ENCODE measurements at regions not wholly inside any gene's neighbourhood (a gene's known extent, or its start where the extent isn't known, plus 50 kb on each side); places are given as distances from the start of the nearest gene placed in this dataset.
"Not testable (repeated sequence)": the region's sequence is repeated elsewhere in the genome, so short reads cannot be mapped to it uniquely, and the experiment has no call there.

DNA sequence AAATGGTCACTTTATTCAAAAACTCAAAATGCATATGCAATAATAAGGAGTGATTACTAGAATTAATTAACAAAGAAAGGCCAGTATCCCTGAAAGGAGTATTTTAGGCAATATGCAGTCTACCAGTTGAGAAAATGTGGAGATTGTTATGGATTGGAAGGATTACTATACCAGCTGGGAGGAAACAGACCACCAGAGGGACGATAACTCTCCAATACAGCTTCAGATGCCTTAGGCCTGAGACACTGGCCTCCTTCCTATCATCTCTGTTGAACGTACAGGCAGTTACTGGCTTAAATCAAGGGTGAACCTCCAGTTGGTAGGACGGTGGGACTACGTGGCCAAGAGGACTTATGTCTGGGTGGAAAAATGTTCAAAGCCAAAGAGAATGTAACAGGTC lies 336.4 kb upstream of the EPHA4 start:
- intact Hi-C loops (cut with DNase I) = no loop called here
- Histone ChIP-seq H3K9me3 (ENCODE audit: control insufficient read depth, low read length) (no peaks in the 10 kb centered on the region), H3K4me3 (ENCODE audit: low read length in 2 of 2) (no peak overlapping the region), H3K36me3 (ENCODE audit: control insufficient read depth in 1 of 2, insufficient read depth in 2 of 2, low read length in 1 of 2) (no peaks in the 10 kb centered on the region), H3K4me1 (ENCODE audit: control insufficient read depth in 1 of 2, insufficient read depth in 2 of 2, low read length in 2 of 2) (no peaks in the 10 kb centered on the region), H3K27me3 (ENCODE audit: control insufficient read depth in 1 of 2, insufficient read depth in 2 of 2, low read length in 1 of 2) (no peaks in the 10 kb centered on the region), H3K27ac (ENCODE audit: low read depth in 1 of 2, low read length in 2 of 2) (no peak overlapping the region)
- DNase-seq = no peak
- no peak for ATAC-seq (ENCODE audit: low FRiP score)
- WGBS, 2 donors = 66% methylated on average over 4 of the region's 4 CpGs

DNA sequence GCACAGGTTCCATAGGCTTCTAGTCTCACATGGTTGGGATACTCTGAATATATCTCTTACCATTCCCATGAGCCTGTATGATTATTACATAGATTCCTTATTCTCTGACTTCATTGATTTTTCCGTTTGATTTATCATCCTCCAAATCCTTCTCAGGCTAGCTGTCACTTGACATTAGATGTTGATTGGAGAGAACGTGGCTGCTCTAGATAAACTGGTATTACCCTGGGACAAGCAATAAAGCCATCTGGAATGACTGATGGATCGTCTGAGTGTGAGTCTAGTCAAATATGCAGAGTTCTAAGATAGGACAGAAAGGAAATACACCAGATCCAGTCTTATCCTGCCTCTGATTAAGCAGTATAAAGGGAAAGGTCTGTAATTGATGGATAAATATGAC lies 325.6 kb upstream of the EPHA4 start:
- H3K36me3 ChIP-seq (ENCODE audit: control insufficient read depth in 1 of 2, insufficient read depth in 2 of 2, low read length in 1 of 2) = no peaks in the 10 kb centered on the region
- intact Hi-C loops (cut with DNase I) = no loop called here
- no peaks in the 10 kb centered on the region for H3K4me1 ChIP-seq (ENCODE audit: control insufficient read depth in 1 of 2, insufficient read depth in 2 of 2, low read length in 2 of 2)
- ATAC-seq (ENCODE audit: low FRiP score) (no peak), DNase-seq (no peak)
- WGBS, 2 donors = 51 to 55% methylated on average over 3 of the region's 3 CpGs
- H3K27me3 ChIP-seq (ENCODE audit: control insufficient read depth in 1 of 2, insufficient read depth in 2 of 2, low read length in 1 of 2) = no peaks in the 10 kb centered on the region
- no peak overlapping the region for H3K27ac ChIP-seq (ENCODE audit: low read depth in 1 of 2, low read length in 2 of 2)
- no peaks in the 10 kb centered on the region for H3K9me3 ChIP-seq (ENCODE audit: control insufficient read depth, low read length)
- no peak overlapping the region for H3K4me3 ChIP-seq (ENCODE audit: low read length in 2 of 2)

DNA sequence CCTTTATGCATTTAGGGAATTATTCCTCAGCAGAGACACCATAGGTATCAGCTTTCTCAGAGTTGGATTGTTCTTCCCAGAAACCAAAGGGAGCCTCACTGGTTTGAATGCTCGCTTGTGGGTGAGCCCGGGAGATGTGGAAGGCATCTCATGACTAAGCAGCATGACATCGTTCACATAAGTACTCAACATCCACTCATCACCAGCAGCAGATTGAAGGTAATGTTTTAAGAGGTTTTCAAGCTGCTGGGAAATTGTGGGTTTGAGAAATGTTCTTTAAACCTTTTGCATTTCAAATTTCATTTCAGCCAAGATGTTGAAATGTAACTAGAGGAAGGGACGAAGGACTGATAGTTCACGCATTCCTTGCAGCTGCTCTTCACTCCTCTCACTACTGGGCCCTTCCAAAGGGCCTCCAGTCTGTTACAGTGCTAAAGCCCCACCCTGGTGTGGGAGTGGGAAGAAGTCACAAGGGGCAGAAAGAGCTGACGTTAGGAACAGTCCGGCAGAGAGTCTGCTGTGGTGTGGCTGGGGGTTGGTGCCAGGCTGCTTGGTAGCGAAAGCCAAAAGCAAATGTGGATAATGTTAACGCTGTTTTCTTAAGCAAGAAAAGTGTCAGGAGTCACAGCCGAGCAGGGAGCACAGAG lies 324.5 kb upstream of the EPHA4 start:
- intact Hi-C loops (cut with DNase I) = no loop called here

DNA sequence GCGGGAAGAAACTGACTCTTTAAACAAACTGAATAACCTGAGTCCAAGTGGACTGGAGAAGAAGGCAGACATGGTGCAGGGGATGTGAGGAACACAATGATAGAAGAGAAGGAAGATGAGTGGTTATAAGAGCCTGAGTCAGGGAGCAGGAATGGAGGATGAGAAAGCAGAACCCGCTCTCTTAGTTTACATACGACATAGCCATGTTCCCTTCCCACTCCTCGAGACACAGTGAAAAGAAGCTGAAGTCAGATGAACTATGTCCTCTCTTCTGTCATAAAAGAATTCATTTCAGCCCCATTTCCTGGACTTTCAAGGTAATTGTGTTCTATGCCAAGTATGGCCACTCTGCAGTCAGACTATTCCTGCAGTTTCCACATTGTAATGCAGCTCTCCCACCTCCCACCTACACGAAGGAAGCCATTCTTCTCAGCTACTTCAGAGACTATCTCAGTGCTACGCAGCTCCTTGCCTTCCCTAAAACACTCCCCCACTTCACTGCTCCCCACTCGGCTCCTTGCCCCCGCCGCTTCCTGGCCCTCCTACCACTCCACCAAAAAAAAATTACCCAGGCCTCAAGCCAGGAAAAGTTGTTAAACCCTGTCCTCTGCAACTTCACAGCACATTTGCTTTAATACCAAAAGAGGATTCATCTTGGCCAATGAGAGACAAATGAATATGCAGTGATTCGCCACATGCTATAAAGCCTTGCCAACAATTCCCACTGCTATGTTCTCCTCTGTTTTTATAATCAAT lies 323.4 kb upstream of the EPHA4 start:
- H3K27me3 ChIP-seq (ENCODE audit: control insufficient read depth in 1 of 2, insufficient read depth in 2 of 2, low read length in 1 of 2) = no peaks in the 10 kb centered on the region
- H3K27ac ChIP-seq (ENCODE audit: low read depth in 1 of 2, low read length in 2 of 2) = no peak overlapping the region
- intact Hi-C loops (cut with DNase I) = no loop called here
- DNase-seq = no peak
- H3K4me3 ChIP-seq (ENCODE audit: low read length in 2 of 2) = no peak overlapping the region
- no peaks in the 10 kb centered on the region for H3K9me3 ChIP-seq (ENCODE audit: control insufficient read depth, low read length)
- H3K4me1 ChIP-seq (ENCODE audit: control insufficient read depth in 1 of 2, insufficient read depth in 2 of 2, low read length in 2 of 2) = no peaks in the 10 kb centered on the region
- ATAC-seq (ENCODE audit: low FRiP score) = no peak
- no peaks in the 10 kb centered on the region for H3K36me3 ChIP-seq (ENCODE audit: control insufficient read depth in 1 of 2, insufficient read depth in 2 of 2, low read length in 1 of 2)
- WGBS, 2 donors = 64 to 70% methylated on average over 10 of the region's 10 CpGs

More for the DNA sequence above, 324.5 kb upstream of the EPHA4 start:
- H3K4me3 ChIP-seq (ENCODE audit: low read length in 2 of 2) = no peak overlapping the region
- WGBS, 2 donors = 20 to 23% methylated on average over 10 of the region's 10 CpGs
- DNase-seq = peak in 1 of 2 donors; percentile 46
- peak; percentile 61 for ATAC-seq (ENCODE audit: low FRiP score)
- no peaks in the 10 kb centered on the region for H3K4me1 ChIP-seq (ENCODE audit: control insufficient read depth in 1 of 2, insufficient read depth in 2 of 2, low read length in 2 of 2)
- H3K27ac ChIP-seq (ENCODE audit: low read depth in 1 of 2, low read length in 2 of 2) = no peak overlapping the region
- H3K27me3 ChIP-seq (ENCODE audit: control insufficient read depth in 1 of 2, insufficient read depth in 2 of 2, low read length in 1 of 2) = no peaks in the 10 kb centered on the region
- H3K36me3 ChIP-seq (ENCODE audit: control insufficient read depth in 1 of 2, insufficient read depth in 2 of 2, low read length in 1 of 2) = no peaks in the 10 kb centered on the region
- no peaks in the 10 kb centered on the region for H3K9me3 ChIP-seq (ENCODE audit: control insufficient read depth, low read length)

DNA sequence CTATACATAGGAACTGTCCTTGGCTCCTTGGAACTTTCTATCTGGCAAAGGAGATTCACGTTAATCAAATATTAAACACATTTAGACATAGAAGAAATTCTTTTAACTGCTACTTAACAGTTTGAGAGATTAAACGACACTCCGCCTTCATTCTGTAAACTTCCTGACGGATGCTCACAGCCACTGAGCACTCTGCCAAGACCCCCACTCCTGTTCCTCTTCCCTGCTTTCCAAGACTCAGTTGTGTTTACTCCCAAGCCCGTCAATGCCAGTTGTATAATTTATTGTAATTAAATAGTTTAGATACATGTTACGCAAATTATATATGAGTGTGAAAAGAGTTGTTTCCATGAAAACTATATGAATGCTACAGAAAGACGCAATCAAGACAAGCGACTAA lies 321.4 kb upstream of the EPHA4 start:
- H3K27ac ChIP-seq (ENCODE audit: low read depth in 1 of 2, low read length in 2 of 2) = no peak overlapping the region
- ATAC-seq (ENCODE audit: low FRiP score) = no peak
- H3K4me3 ChIP-seq (ENCODE audit: low read length in 2 of 2) = no peak overlapping the region
- H3K9me3 ChIP-seq (ENCODE audit: control insufficient read depth, low read length) = no peaks in the 10 kb centered on the region
- H3K27me3 ChIP-seq (ENCODE audit: control insufficient read depth in 1 of 2, insufficient read depth in 2 of 2, low read length in 1 of 2) = no peaks in the 10 kb centered on the region
- no peaks in the 10 kb centered on the region for H3K4me1 ChIP-seq (ENCODE audit: control insufficient read depth in 1 of 2, insufficient read depth in 2 of 2, low read length in 2 of 2)
- intact Hi-C loops (cut with DNase I) = no loop called here
- no peak for DNase-seq
- WGBS, 2 donors = 93 to 95% methylated on average over 8 of the region's 8 CpGs
- H3K36me3 ChIP-seq (ENCODE audit: control insufficient read depth in 1 of 2, insufficient read depth in 2 of 2, low read length in 1 of 2) = no peaks in the 10 kb centered on the region

DNA sequence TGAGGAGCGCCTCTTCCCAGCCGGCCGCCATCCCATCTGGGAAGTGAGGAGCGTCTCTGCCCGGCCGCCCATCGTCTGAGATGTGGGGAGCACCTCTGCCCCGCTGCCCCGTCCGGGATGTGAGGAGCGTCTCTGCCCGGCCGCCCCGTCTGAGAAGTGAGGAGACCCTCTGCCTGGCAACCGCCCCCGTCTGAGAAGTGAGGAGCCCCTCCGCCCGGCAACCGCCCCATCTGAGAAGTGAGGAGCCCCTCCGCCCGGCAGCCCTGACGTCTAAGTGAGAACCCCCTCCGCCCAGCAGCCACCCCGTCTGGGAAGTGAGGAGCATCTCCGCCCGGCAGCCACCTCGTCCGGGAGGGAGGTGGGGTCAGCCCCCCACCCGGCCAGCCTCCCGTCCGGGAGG lies 319.9 kb upstream of the EPHA4 start:
- H3K4me3 ChIP-seq (ENCODE audit: low read length in 2 of 2); H3K27me3 ChIP-seq (ENCODE audit: control insufficient read depth in 1 of 2, insufficient read depth in 2 of 2, low read length in 1 of 2); H3K27ac ChIP-seq (ENCODE audit: low read depth in 1 of 2, low read length in 2 of 2); H3K9me3 ChIP-seq (ENCODE audit: control insufficient read depth, low read length); H3K36me3 ChIP-seq (ENCODE audit: control insufficient read depth in 1 of 2, insufficient read depth in 2 of 2, low read length in 1 of 2); DNase-seq; ATAC-seq (ENCODE audit: low FRiP score); intact Hi-C loops (cut with DNase I); H3K4me1 ChIP-seq (ENCODE audit: control insufficient read depth in 1 of 2, insufficient read depth in 2 of 2, low read length in 2 of 2): not testable (repeated sequence)
- WGBS, 2 donors = 96 to 98% methylated on average over 10 to 26 of the region's 31 CpGs

DNA sequence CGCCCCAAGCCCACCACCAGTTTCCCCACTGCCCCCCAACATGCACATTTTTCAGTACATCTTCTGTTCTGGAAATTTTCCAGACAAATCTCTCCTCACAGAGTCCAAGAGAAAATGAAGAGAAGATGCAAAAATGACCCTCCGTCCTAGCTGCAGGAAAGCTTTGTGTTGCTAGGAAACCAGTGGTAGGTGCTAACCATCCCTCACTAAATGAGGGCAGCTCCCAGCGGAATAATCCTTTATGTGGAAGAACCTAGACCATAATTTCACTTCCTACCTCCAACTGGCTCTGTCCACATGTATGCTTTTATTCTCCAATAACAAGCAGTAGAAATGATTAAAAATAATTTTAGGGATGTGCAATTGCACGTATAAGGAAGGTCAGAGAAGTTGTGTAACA lies 311.9 kb upstream of the EPHA4 start:
- H3K27ac ChIP-seq (ENCODE audit: low read depth in 1 of 2, low read length in 2 of 2) = no peak overlapping the region
- H3K36me3 ChIP-seq (ENCODE audit: control insufficient read depth in 1 of 2, insufficient read depth in 2 of 2, low read length in 1 of 2) = no peaks in the 10 kb centered on the region
- intact Hi-C loops (cut with DNase I) = no loop called here
- H3K4me1 ChIP-seq (ENCODE audit: control insufficient read depth in 1 of 2, insufficient read depth in 2 of 2, low read length in 2 of 2) = no peaks in the 10 kb centered on the region
- WGBS, 2 donors = 40 to 43% methylated on average over 4 of the region's 4 CpGs
- H3K4me3 ChIP-seq (ENCODE audit: low read length in 2 of 2) = no peak overlapping the region
- no peaks in the 10 kb centered on the region for H3K27me3 ChIP-seq (ENCODE audit: control insufficient read depth in 1 of 2, insufficient read depth in 2 of 2, low read length in 1 of 2)
- ATAC-seq (ENCODE audit: low FRiP score) (no peak), DNase-seq (no peak)
- H3K9me3 ChIP-seq (ENCODE audit: control insufficient read depth, low read length) = no peaks in the 10 kb centered on the region

DNA sequence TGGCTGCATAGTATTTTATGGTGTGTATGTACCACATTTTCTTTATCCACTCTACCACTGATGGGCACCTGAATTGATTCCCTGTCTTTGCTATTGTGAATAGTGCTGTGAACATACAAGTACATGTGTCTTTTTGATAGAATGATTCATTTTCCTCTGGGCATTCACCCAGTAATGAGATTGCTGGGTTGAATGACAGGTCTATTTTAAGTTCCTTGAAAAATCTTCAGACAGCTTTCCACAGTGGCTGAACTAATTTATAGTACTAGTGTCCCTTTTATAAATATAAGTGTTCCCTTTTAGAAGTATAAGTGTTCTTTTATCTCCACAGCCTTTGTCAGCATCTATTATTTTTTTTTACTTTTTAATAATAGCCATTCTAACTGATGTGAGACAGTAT lies 303.9 kb upstream of the EPHA4 start:
- no peaks in the 10 kb centered on the region for H3K36me3 ChIP-seq (ENCODE audit: control insufficient read depth in 1 of 2, insufficient read depth in 2 of 2, low read length in 1 of 2)
- H3K4me3 ChIP-seq (ENCODE audit: low read length in 2 of 2) = no peak overlapping the region
- DNase-seq (no peak), ATAC-seq (ENCODE audit: low FRiP score) (no peak)
- no peaks in the 10 kb centered on the region for H3K9me3 ChIP-seq (ENCODE audit: control insufficient read depth, low read length)
- H3K4me1 ChIP-seq (ENCODE audit: control insufficient read depth in 1 of 2, insufficient read depth in 2 of 2, low read length in 2 of 2) = no peaks in the 10 kb centered on the region
- H3K27ac ChIP-seq (ENCODE audit: low read depth in 1 of 2, low read length in 2 of 2) = no peak overlapping the region
- intact Hi-C loops (cut with DNase I) = no loop called here
- H3K27me3 ChIP-seq (ENCODE audit: control insufficient read depth in 1 of 2, insufficient read depth in 2 of 2, low read length in 1 of 2) = no peaks in the 10 kb centered on the region

DNA sequence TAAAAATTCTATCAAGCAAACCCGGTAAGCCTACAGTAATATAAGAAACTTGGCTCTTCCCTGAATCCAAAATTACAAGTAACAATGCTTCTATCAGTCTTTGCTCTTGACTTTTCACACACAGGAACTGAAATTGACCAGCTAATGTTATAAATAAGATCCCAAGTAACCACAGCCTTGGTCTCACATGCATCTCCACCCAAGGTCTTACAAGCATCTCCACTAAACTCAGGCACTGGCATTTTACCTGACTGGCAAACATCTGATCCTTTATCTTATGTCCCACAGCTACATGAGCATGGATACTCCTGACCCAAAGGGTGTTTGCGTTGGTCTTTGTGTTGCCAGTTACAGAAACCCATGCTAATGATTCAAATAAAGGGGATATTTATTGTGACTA lies 302.3 kb upstream of the EPHA4 start:
- 77 to 82% methylated on average over 2 of the region's 2 CpGs for WGBS, 2 donors
- H3K4me3 ChIP-seq (ENCODE audit: low read length in 2 of 2) = no peak overlapping the region
- no peaks in the 10 kb centered on the region for H3K27me3 ChIP-seq (ENCODE audit: control insufficient read depth in 1 of 2, insufficient read depth in 2 of 2, low read length in 1 of 2)

More for the DNA sequence above, 302.3 kb upstream of the EPHA4 start:
- intact Hi-C loops (cut with DNase I) = no loop called here
- Histone ChIP-seq H3K36me3 (ENCODE audit: control insufficient read depth in 1 of 2, insufficient read depth in 2 of 2, low read length in 1 of 2) (no peaks in the 10 kb centered on the region), H3K9me3 (ENCODE audit: control insufficient read depth, low read length) (no peaks in the 10 kb centered on the region), H3K27ac (ENCODE audit: low read depth in 1 of 2, low read length in 2 of 2) (no peak overlapping the region), H3K4me1 (ENCODE audit: control insufficient read depth in 1 of 2, insufficient read depth in 2 of 2, low read length in 2 of 2) (no peaks in the 10 kb centered on the region)
- ATAC-seq (ENCODE audit: low FRiP score) = no peak
- DNase-seq = no peak
